Loucy (cell line): ENCODE measurements at regions not wholly inside any gene's neighbourhood (a gene's known extent, or its start where the extent isn't known, plus 50 kb on each side); places are given as distances from the start of the nearest gene placed in this dataset.

Source experiments
- H2AFZ ChIP-seq: fragments of 200-600 bp; sonication (generic); 2 replicates; pipeline ENCODE4 v1.6.0; 2016; ENCODE audit warnings: antibody characterized with exemption, mild to moderate bottlenecking, low read length, moderate library complexity
- H3F3A ChIP-seq: fragments of 200-600 bp; 2 replicates; pipeline ENCODE4 v1.6.0; 2016; ENCODE audit warnings: antibody characterized with exemption, low read depth, mild to moderate bottlenecking
- H3K27me3 ChIP-seq: fragments of 200-600 bp; sonication (generic); 2 replicates; pipeline ENCODE4 v1.6.1; 2014; ENCODE audit warnings: low read length, mild to moderate bottlenecking; ENCODE audit not compliant: insufficient read depth, poor library complexity, severe bottlenecking
- H3K36me3 ChIP-seq: fragments of 200-600 bp; sonication (generic); 2 replicates; pipeline ENCODE4 v1.6.1; 2016; ENCODE audit warnings: low read length; ENCODE audit not compliant: insufficient read depth
- H3K4me1 ChIP-seq: fragments of 200-600 bp; sonication (generic); 2 replicates; pipeline ENCODE4 v1.5.1; 2014; ENCODE audit warnings: low read length, mild to moderate bottlenecking; ENCODE audit not compliant: insufficient read depth, poor library complexity, severe bottlenecking
- H3K4me2 ChIP-seq: fragments of 200-600 bp; sonication (generic); 2 replicates; pipeline ENCODE4 v1.6.0; 2014; ENCODE audit warnings: antibody characterized with exemption, low read length, low read depth, mild to moderate bottlenecking; ENCODE audit not compliant: poor library complexity, severe bottlenecking
- H3K4me3 ChIP-seq: fragments of 200-600 bp; sonication (generic); 2 replicates; pipeline ENCODE4 v1.5.1; 2014; ENCODE audit warnings: low read length, mild to moderate bottlenecking, mixed read lengths; ENCODE audit not compliant: poor library complexity, severe bottlenecking
- H3K79me2 ChIP-seq: fragments of 200-600 bp; sonication (generic); 2 replicates; pipeline ENCODE4 v1.6.1; 2014; ENCODE audit warnings: low read length; ENCODE audit not compliant: insufficient read depth
- H3K9ac ChIP-seq: fragments of 200-600 bp; sonication (generic); 2 replicates; pipeline ENCODE4 v1.6.0; 2014; ENCODE audit warnings: mild to moderate bottlenecking, low read depth, low read length, moderate library complexity; ENCODE audit not compliant: poor library complexity, severe bottlenecking
- H3K9me2 ChIP-seq: fragments of 200-600 bp; sonication (generic); replicated peaks from 2 replicates; pipeline ENCODE4 v1.6.1; 2016; ENCODE audit warnings: low read depth, low read length, mixed read lengths
- H3K9me3 ChIP-seq: fragments of 200-600 bp; sonication (generic); 2 replicates; pipeline ENCODE4 v1.6.1; 2014; ENCODE audit warnings: mild to moderate bottlenecking, antibody characterized with exemption, low read length, low read depth; ENCODE audit not compliant: insufficient read depth
- H4K20me1 ChIP-seq: fragments of 200-600 bp; sonication (generic); 2 replicates; pipeline ENCODE4 v1.6.0; 2014; ENCODE audit warnings: antibody characterized with exemption, low read length, mild to moderate bottlenecking; ENCODE audit not compliant: insufficient read depth, poor library complexity, severe bottlenecking
- CTCF ChIP-seq: fragments of 200-600 bp; sonication (generic); conservative IDR thresholded peaks from 2 replicates; pipeline ENCODE4 v1.5.1; 2014; ENCODE audit warnings: mild to moderate bottlenecking, antibody characterized with exemption, low read length
- EZH2phosphoT487 ChIP-seq: fragments of 200-600 bp; IDR thresholded peaks from 2 replicates; pipeline ENCODE4 v1.6.1; 2018; ENCODE audit warnings: antibody characterized with exemption, mild to moderate bottlenecking, moderate library complexity, borderline replicate concordance

- Histone ChIP-seq H3K9me3 (no peaks in the 10 kb centered on the region), H2AFZ (no peak overlapping the region), H4K20me1 (no peaks in the 10 kb centered on the region), H3K4me2 (no peak overlapping the region), H3K4me1 (no peaks in the 10 kb centered on the region), H3K4me3 (no peak overlapping the region), H3K36me3 (no peaks in the 10 kb centered on the region), H3K27me3 (no peaks in the 10 kb centered on the region), H3K9ac (no peak overlapping the region), H3F3A (no peaks in the 10 kb centered on the region), H3K9me2 (no peaks in the 10 kb centered on the region), H3K79me2 (no peaks in the 10 kb centered on the region)
- no peak for TF ChIP-seq EZH2phosphoT487
Measured at GRCh38 chr15:77852241-77853007, 219.7 kb upstream of the LINGO1 start.

- TF ChIP-seq CTCF (no peak), EZH2phosphoT487 (no peak)
Measured at GRCh38 chr15:77851691-77852090, 219.0 kb upstream of the LINGO1 start.

GRCh38 chr15:77851086-77851485 is 218.4 kb upstream of the LINGO1 start:
- Histone ChIP-seq H3K36me3 (no peaks in the 10 kb centered on the region), H3K27me3 (no peaks in the 10 kb centered on the region), H3K9me2 (no peaks in the 10 kb centered on the region), H3K9ac (no peak overlapping the region), H2AFZ (no peak overlapping the region), H4K20me1 (no peaks in the 10 kb centered on the region), H3F3A (no peaks in the 10 kb centered on the region), H3K4me3 (no peak overlapping the region), H3K79me2 (no peaks in the 10 kb centered on the region), H3K4me1 (no peaks in the 10 kb centered on the region), H3K4me2 (no peak overlapping the region), H3K9me3 (no peaks in the 10 kb centered on the region)
- TF ChIP-seq CTCF (no peak), EZH2phosphoT487 (no peak)

More at GRCh38 chr15:77851691-77852090, 219.0 kb upstream of the LINGO1 start:
- H3K9me2 ChIP-seq, result no peaks in the 10 kb centered on the region
- no peaks in the 10 kb centered on the region for H3K27me3 ChIP-seq
- no peaks in the 10 kb centered on the region for H4K20me1 ChIP-seq
- H3K79me2 ChIP-seq, result no peaks in the 10 kb centered on the region
- no peaks in the 10 kb centered on the region for H3K4me1 ChIP-seq
- no peak overlapping the region for H3K4me3 ChIP-seq
- no peak overlapping the region for H2AFZ ChIP-seq
- H3K4me2 ChIP-seq, result no peak overlapping the region
- no peaks in the 10 kb centered on the region for H3F3A ChIP-seq
- no peak overlapping the region for H3K9ac ChIP-seq
- no peaks in the 10 kb centered on the region for H3K36me3 ChIP-seq
- no peaks in the 10 kb centered on the region for H3K9me3 ChIP-seq

GRCh38 chr15:77846986-77847385 is 214.3 kb upstream of the LINGO1 start:
- H2AFZ ChIP-seq, result no peak overlapping the region
- H3K4me2 ChIP-seq, result no peak overlapping the region
- no peaks in the 10 kb centered on the region for H3K36me3 ChIP-seq
- no peak overlapping the region for H3K4me3 ChIP-seq
- H3K9me2 ChIP-seq, result no peaks in the 10 kb centered on the region
- H3K79me2 ChIP-seq, result no peaks in the 10 kb centered on the region
- H3F3A ChIP-seq, result no peaks in the 10 kb centered on the region
- H3K9ac ChIP-seq, result no peak overlapping the region
- no peaks in the 10 kb centered on the region for H4K20me1 ChIP-seq
- TF ChIP-seq EZH2phosphoT487, result no peak
- no peak for TF ChIP-seq CTCF
- H3K4me1 ChIP-seq, result no peaks in the 10 kb centered on the region
- no peaks in the 10 kb centered on the region for H3K27me3 ChIP-seq
- H3K9me3 ChIP-seq, result no peaks in the 10 kb centered on the region
